Astrocyte (in vitro differentiated cells and primary cell): ENCODE measurements at regions not wholly inside any gene's neighbourhood (a gene's known extent, or its start where the extent isn't known, plus 50 kb on each side); places are given as distances from the start of the nearest gene placed in this dataset.

Experiments
- CTCF ChIP-seq: IDR thresholded peaks from 2 replicates; pipeline ENCODE4 v1.5.1; 2011; ENCODE audit warnings: low read depth, mild to moderate bottlenecking, inconsistent platforms, low read length, moderate library complexity; ENCODE audit not compliant: insufficient read depth
- EZH2 ChIP-seq: IDR thresholded peaks from 2 replicates; pipeline ENCODE4 v1.6.1; 2012; ENCODE audit warnings: mild to moderate bottlenecking, low read length, inconsistent platforms; ENCODE audit not compliant: insufficient read depth

- TF ChIP-seq CTCF (no peak), EZH2 (no peak)
Measured at GRCh38 chr4:189162888-189163287, 777.8 kb upstream of the FRG1 start.
